GM20000 (cell line): ENCODE measurements at regions not wholly inside any gene's neighbourhood (a gene's known extent, or its start where the extent isn't known, plus 50 kb on each side); places are given as distances from the start of the nearest gene placed in this dataset.
"Not testable (repeated sequence)": the region's sequence is repeated elsewhere in the genome, so short reads cannot be mapped to it uniquely, and the experiment has no call there.

ENCODE experiments used
- DNase-seq: peaks from one replicate; pipeline ENCODE4 v3.0.0; 2012; ENCODE audit warnings: low spot score
- TF ChIP-seq, protein P1 (sequence below): IDR thresholded peaks from 2 replicates; pipeline ENCODE4 v1.5.1; 2012; ENCODE audit warnings: mild to moderate bottlenecking, control low read depth; ENCODE audit errors: extremely low read depth, missing control alignments

DNA sequence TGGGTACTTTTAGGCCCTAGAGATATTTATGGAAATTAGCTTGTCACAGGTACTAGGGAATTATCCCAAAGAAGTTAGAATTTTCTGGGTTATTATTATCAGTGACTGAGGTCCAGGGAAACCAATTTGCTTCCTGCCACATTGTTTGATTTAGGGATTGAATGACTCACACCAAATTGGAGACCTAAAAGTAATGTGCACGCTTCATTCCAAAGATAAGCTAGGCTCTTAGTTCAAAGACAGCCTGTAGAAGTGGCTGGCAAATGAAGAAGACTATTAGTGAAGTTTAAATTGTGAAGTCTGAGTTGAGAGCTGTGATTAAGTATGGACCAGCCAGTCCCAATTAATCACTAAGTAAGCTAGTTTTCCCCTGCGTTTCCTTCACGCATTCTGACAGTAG, 188.1 kb upstream of the MYO3A start:
- no peak for DNase-seq
- TF ChIP-seq, protein P1, sequence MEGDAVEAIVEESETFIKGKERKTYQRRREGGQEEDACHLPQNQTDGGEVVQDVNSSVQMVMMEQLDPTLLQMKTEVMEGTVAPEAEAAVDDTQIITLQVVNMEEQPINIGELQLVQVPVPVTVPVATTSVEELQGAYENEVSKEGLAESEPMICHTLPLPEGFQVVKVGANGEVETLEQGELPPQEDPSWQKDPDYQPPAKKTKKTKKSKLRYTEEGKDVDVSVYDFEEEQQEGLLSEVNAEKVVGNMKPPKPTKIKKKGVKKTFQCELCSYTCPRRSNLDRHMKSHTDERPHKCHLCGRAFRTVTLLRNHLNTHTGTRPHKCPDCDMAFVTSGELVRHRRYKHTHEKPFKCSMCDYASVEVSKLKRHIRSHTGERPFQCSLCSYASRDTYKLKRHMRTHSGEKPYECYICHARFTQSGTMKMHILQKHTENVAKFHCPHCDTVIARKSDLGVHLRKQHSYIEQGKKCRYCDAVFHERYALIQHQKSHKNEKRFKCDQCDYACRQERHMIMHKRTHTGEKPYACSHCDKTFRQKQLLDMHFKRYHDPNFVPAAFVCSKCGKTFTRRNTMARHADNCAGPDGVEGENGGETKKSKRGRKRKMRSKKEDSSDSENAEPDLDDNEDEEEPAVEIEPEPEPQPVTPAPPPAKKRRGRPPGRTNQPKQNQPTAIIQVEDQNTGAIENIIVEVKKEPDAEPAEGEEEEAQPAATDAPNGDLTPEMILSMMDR, result no peak

DNA sequence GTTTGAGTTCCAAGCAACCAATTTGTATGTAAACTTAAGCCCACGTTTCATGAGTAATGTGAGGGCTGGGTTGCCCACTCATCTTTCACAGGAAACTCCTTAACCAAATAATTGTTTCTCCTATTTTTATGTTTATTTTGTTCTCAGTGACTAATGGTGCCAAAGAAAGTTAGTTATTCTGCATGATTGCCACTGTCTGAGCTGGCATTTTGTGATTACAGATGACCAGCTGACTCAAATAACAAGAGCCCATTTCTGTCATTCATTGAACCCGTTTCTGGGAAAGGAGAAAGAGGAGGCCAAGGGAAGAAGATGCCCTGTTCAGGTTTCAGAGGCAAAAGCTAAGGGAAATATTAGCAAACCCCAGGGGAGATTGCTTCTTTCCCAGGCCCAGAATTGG, 186.9 kb upstream of the MYO3A start:
- TF ChIP-seq, protein P1, result no peak
- DNase-seq, result no peak

DNA sequence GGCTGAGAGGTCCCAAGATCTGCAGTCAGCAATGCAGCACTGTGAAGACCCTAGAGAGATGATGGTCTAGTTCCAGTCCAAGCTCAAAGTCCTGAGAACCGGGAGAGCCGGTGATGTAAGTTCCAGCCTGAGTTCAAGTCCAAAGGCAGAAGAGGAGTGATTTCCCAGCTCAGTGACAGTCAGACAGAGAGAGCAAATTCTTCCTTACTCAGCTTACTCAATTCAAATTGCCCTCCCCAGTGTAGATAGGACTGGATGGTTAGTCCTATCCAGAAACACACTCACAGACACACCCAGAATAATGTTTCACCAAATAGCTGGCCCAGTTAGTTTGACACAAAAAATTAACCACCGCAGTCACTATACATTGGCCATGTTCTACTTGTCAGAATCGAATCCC, 185.5 kb upstream of the MYO3A start:
- DNase-seq, result no peak

DNA sequence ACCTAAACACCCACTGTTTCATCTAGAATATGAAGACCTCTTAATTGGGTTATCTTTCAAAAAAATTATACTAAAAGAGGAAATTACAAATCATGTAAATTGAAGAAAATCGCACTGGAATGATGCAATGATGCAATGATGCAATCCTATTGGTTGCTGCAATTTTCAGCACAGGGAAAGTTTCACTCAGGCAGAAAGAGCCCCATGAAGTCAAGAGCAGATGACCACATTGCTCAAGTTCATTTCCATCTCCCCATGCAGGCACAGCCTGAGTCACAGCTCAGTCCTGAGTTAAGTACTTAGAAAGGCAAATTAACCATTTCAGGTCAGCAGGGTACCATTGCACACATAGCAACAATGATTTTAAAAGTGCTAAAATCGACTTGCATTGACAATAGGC, 180.3 kb upstream of the MYO3A start:
- TF ChIP-seq, protein P1, result no peak
- no peak for DNase-seq

More for the DNA sequence above, 185.5 kb upstream of the MYO3A start:
- TF ChIP-seq, protein P1, result no peak

DNA sequence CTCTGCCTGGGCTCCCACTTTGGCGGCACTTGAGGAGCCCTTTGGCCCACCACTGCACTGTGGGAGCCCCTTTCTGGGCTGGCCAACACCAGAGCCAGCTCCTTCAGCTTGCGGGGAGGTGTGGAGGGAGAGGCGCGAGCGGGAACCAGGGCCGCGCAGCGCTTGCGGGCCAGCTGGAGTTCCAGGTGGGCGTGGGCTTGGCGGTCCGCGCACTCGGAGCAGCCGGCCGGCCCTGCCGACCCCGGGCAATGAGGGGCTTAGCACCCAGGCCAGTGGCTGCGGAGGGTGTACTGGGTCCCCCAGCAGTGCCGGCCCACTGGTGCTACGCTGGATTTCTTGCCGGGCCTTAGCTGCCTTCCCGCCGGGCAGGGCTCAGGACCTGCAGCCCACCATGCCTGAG, 178.2 kb upstream of the MYO3A start:
- DNase-seq, result not testable (repeated sequence)

DNA sequence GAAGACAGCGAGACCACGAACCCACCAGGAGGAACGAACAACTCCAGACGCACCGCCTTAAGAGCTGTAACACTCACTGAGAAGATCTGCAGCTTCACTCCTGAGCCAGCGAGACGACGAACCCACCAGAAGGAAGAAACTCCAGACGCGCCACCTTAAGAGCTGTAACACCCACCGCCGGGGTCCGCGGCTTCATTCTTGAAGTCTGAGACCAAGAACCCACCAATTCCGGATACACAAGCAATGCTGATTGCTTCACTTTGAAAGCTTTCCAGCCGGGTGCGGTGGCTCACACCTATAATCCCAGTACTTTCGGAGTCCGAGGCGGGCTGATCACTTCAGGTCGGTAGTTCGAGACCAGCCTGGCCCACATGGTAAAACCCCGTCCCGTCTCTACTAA, 177.2 kb upstream of the MYO3A start:
- TF ChIP-seq, protein P1, result no peak
- no peak for DNase-seq

DNA sequence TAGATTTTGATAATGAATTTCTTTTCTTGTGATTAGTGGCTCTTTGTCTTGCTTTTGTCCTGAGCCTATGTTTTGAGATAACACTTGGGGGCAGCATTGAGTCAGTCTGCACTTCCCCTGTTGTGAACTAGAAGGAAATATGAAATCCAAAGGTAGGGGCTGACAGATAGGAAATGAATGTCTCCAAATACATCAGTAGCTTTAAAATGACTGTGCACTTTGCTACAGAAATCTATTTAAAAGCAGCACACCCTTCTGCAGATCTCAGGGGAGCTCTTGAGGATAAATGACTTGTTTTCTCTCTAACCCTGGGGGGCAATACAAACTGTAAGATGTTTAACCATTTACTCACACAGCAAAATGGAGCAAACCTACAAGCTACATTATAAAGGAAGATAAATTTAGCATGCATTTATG, 176.0 kb upstream of the MYO3A start:
- peak; percentile 43 for DNase-seq
- TF ChIP-seq, protein P1, result peak; percentile 23

DNA sequence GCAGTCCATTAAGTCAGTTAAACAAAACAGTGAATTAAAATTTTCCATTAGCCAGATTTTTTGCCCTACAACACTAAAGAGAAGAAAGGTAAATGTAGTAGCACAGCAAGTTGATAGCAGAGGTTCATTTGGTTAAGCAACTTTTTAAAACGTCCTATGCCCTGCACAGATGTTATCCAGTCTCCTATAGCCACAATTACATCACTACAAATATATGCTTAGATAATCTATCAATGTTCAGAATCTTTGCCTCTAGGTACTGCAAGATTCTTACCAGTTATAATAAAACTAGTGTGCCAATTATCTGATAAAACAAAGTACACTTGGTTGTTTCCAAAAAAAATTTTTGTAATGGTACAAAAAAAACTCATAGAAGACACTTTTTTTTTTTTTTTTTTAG, 175.5 kb upstream of the MYO3A start:
- TF ChIP-seq, protein P1, result no peak
- no peak for DNase-seq
